HEK293T (cell line): ENCODE measurements at regions not wholly inside any gene's neighbourhood (a gene's known extent, or its start where the extent isn't known, plus 50 kb on each side); places are given as distances from the start of the nearest gene placed in this dataset.

Experiments
- BHLHE40 ChIP-seq: fragments of 450-650 bp; IDR thresholded peaks from 2 replicates; pipeline ENCODE4 v1.6.1; 2016; ENCODE audit warnings: mild to moderate bottlenecking, moderate library complexity, borderline replicate concordance
- CTBP1 ChIP-seq: fragments of 450-650 bp; IDR thresholded peaks from 2 replicates; pipeline ENCODE4 v1.6.1; 2016; ENCODE audit warnings: borderline replicate concordance
- FOXA1 ChIP-seq: fragments of 450-650 bp; IDR thresholded peaks from 2 replicates; pipeline ENCODE4 v1.6.1; 2016; ENCODE audit warnings: mild to moderate bottlenecking
- FOXK2 ChIP-seq: fragments of 450-650 bp; IDR thresholded peaks from 2 replicates; pipeline ENCODE4 v1.6.1; 2016; ENCODE audit warnings: mild to moderate bottlenecking
- FOXM1 ChIP-seq: fragments of 450-650 bp; IDR thresholded peaks from 2 replicates; pipeline ENCODE4 v1.6.1; 2017; ENCODE audit warnings: mild to moderate bottlenecking, borderline replicate concordance
- HDGF ChIP-seq: fragments of 450-650 bp; IDR thresholded peaks from 2 replicates; pipeline ENCODE4 v1.6.1; 2017; ENCODE audit warnings: antibody characterized with exemption, borderline replicate concordance
- NFRKB ChIP-seq: fragments of 450-650 bp; IDR thresholded peaks from 2 replicates; pipeline ENCODE4 v1.6.1; 2016; ENCODE audit warnings: mild to moderate bottlenecking, moderate library complexity
- PKNOX1 ChIP-seq: fragments of 450-650 bp; IDR thresholded peaks from 2 replicates; pipeline ENCODE4 v1.6.1; 2016
- SP1 ChIP-seq: fragments of 450-650 bp; IDR thresholded peaks from 2 replicates; pipeline ENCODE4 v1.6.1; 2017
- SUZ12 ChIP-seq: fragments of 450-650 bp; IDR thresholded peaks from 2 replicates; pipeline ENCODE4 v1.6.1; 2016; ENCODE audit warnings: mild to moderate bottlenecking
- TARDBP ChIP-seq: fragments of 450-650 bp; IDR thresholded peaks from 2 replicates; pipeline ENCODE4 v1.6.1; 2016

GRCh38 chr20:39429726-39430125 lies 467.6 kb downstream of the DHX35 start:
- no peak for TF ChIP-seq SP1
- TF ChIP-seq FOXM1 = no peak
- no peak for TF ChIP-seq SUZ12
- TF ChIP-seq NFRKB = no peak
- no peak for TF ChIP-seq HDGF
- no peak for TF ChIP-seq FOXA1
- TF ChIP-seq TARDBP = no peak
- no peak for TF ChIP-seq BHLHE40
- no peak for TF ChIP-seq FOXK2
- no peak for TF ChIP-seq CTBP1
- no peak for TF ChIP-seq PKNOX1
